DMS153 treated with DMSO at 0.1 percent for 48 hours (cell line): ENCODE measurements at regions not wholly inside any gene's neighbourhood (a gene's known extent, or its start where the extent isn't known, plus 50 kb on each side); places are given as distances from the start of the nearest gene placed in this dataset.

Experiments
- DNase-seq: peaks from one replicate; lab custom pipeline; 2025; ENCODE audit not compliant: unreplicated experiment; lab: John Stamatoyannopoulos, UW

DNA sequence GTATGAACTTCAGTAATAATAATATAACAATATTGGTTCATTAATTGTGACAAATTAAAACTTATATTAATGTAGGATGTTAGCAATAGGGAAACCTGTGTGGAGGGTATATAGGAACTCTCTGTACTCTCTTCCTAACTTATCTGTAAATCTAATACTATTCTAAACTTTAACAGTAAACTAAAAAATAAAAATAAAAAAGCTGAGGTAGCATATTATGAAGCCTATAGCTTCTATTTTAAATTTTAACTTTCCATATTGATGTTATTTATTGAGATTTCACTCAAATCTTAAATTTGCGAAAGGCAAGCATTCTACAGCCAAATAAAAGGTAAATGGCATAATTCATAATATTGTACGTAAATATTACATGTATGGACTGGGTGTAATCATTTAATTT lies 326.4 kb downstream of the MEI4 start:
- DNase-seq, result no peak

GRCh38 chr6:77986380-77987034 lies 333.7 kb downstream of the MEI4 start:
- DNase-seq, result no peak

DNA sequence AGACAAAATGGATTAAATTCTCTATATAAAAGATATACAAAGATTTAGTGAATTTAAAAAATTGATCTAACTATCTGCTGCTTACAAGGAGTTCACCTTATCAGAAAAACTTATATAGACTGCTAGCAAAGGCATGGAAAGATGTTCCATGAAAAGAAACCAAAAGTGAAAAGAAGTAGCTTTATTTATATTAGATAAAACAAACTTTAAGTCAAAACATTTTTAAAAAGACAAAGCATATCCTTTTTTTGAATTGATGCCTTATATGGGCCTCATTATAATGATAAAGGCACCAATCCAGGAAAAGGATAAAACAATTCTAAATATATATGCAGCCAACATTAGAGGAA lies 334.2 kb downstream of the MEI4 start:
- DNase-seq, result no peak

DNA sequence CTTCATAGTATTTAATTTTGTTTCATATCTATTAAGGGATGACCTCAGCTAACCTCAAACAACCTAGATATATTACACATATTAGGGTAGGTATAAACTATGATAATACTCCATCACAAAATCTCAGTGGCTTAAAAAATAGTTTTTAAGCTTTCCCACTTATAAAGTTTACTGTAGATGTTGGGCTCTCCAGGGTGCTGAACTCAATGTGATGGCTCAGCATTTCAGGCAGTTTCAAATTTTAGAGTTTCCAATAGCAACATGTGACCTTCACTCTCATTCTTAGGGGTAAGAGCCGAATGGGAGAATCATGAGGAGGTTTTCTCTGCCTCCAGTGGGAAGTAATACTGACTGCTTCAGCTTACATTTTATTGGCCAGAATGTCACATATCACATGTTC lies 357.3 kb downstream of the MEI4 start:
- DNase-seq, result no peak

GRCh38 chr6:78020586-78020985 lies 367.7 kb downstream of the MEI4 start:
- DNase-seq, result no peak

GRCh38 chr6:78025502-78025901 lies 372.7 kb downstream of the MEI4 start:
- DNase-seq, result no peak

DNA sequence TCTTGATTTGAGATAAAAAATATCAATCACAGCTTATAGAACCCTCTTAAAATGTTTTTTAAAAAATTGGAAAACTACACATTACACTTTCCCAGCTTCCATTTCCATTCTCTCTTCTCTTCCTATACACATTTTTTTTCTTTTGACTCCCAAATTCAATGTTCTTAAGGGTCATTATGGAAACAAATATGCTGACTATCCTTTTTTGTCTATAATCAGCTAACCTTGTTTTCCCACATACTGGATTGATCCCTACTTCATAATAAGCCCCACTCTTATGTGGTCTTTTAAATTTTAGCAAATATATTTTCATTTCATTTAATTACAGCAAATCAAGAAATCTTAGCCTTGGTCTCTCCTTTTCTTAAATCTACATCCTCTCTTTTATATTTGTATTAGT lies 378.4 kb downstream of the MEI4 start:
- no peak for DNase-seq

GRCh38 chr6:78059171-78059570 lies 406.3 kb downstream of the MEI4 start:
- no peak for DNase-seq

- no peak for DNase-seq
Measured at GRCh38 chr6:78062993-78063392, 410.2 kb downstream of the MEI4 start.

GRCh38 chr6:78076371-78076770 lies 423.5 kb downstream of the MEI4 start:
- no peak for DNase-seq

GRCh38 chr6:78089531-78089930 lies 436.7 kb downstream of the MEI4 start:
- no peak for DNase-seq

DNA sequence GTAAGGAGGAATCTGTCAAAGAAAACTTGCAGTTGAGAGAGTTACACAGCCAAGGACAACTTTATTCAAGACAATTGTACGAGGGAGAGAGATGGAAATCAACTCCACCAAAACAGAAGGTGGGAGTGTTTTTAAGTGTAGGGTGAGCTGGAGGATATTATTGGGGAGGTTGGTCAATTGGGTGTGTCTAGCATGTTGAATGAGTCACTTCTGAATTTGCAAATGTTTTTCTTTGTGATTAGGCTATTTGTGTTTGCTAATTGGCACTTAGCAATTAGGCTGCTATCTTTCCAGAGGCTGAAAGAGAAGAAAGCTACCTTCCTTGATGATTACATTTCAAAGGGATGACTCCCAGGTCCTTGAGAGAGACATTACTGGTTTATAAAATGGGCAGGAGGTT lies 441.1 kb downstream of the MEI4 start:
- no peak for DNase-seq

GRCh38 chr6:78101387-78101786 lies 448.5 kb downstream of the MEI4 start:
- DNase-seq, result no peak

GRCh38 chr6:78110641-78111040 lies 457.8 kb downstream of the MEI4 start:
- no peak for DNase-seq

DNA sequence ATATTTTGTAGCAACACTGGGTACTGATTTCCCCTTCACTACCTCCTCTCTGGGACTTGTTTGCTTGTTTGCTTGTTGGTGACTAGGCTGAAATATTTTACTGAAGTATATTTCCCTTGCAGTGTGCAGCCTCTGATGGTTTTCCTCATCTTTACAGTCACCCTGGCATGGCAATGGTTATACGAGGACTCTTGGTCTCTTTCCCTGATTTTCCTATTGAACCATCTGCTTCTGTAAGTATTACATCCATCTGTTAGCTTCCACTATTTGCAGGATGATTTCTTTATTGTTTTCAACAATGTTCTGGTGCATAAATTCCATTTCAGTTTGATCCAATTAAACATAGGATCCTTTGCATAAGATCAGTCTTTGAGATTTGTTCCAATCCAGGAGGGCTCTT lies 465.1 kb downstream of the MEI4 start:
- DNase-seq, result no peak

- no peak for DNase-seq
Measured at GRCh38 chr6:78131521-78131920, 478.7 kb downstream of the MEI4 start.

DNA sequence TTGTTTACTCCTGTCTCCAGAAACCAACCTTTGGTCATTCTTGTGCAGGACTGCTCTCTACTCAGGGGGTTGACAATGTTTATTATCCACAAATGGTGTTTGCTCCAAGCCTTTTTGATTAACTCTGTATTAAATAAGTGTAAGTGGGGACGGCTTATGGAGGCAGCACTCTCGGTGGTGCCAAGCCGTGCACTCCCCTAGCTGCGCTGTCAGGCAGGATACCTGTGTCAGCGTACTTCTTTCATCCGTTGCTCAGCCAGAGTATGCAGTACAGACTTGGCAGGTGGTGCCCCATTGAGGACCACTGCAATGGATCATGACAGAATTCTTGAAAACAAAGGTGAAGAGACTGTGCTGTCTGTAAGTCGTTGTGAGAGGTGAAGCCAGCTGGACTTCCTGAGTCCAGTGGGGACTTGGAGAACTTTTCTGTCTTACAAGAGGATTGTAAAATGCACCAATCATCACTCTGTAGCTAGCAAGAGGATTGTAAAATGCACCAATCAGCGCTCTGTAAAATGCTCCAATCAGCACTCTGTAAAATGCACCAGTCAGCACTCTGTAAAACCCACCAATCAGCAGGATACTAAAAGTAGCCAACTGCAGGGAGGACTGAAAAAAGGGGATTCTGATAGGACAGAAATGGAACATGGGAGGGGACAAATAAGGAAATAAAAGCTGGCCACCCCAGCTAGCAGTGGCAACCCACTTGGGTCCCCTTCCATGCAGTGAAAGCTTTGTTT lies 480.0 kb downstream of the MEI4 start:
- no peak for DNase-seq

GRCh38 chr6:78150425-78150824 lies 497.6 kb downstream of the MEI4 start:
- no peak for DNase-seq

DNA sequence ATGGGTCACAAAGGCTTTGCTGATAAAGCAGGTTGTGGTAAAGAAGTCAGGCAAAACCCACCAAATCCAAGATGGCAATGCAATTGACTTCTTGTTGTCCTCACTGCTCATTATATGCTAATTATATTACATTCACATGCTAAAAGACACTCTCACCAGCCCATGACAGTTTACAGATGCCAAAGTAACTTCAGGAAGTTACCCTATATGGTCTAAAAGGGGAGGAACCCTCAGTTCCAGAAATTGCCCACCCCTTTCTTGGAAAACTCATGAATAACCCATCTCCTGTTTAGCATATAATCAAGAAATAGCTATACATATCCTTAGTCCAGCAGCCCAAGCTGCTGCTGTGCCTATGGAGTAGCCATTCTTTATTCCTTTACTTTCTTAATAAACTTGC lies 501.1 kb downstream of the MEI4 start:
- no peak for DNase-seq

DNA sequence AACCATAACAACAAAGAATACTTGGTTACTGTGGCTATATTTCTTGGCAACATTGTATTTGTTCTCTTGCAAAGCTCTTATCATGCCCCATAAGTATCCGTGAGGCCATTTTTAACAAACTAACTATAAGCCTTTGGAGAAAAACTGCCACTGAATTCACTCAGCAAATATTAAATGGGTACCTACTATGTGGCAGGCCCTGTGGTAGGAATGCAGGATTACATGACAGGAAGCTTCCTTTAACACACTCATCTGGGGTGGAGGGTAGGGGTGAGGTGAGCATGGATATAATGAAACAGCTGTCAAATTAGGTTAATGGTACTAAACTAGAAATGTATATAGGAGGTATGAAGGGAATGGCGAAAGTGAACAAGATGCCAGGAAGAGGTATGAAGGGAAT lies 504.8 kb downstream of the MEI4 start:
- DNase-seq, result no peak

- DNase-seq, result no peak
Measured at GRCh38 chr6:78188891-78189290, 536.1 kb downstream of the MEI4 start.

DNA sequence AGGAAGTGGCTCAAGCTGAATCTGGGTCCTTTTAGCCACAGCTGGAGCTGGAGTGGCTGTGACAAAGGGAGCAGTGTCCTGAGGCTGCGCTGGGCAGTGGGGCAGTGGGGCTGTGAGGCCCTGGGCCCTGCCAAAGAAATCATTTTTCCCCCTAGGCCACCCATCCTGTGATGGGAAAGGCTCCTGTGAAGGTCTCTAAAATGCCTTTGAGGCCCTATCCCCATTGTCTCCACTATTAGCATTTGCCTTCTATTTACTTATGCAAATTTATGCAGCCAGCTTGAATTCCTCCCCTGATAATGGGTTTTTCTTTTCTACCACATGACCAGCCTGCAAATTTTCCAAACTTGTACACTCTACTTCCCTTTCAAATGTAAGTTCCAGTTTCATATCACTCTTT lies 539.2 kb downstream of the MEI4 start:
- no peak for DNase-seq

DNA sequence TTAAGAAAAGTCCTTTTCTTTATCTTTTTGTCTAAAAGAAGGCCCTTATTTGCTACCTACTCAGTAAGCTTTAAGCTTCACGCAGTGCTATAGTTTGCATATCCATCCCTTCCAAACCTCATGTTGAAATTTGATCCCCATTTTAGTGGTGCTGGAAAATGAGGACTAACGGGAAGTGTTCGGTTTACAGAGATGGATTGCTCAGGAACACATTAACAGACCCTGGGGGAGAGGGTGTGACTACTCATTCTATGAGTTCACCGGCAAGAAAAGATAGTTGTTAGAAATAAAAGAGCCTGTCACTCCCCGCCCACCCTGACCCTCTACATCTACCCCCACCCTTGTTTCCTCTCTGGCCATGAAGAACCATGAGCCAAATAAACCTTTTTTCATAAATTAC lies 546.2 kb downstream of the MEI4 start:
- no peak for DNase-seq
